Right ventricle myocardium inferior (tissue), 1 donor: ENCODE measurements at regions not wholly inside any gene's neighbourhood (a gene's known extent, or its start where the extent isn't known, plus 50 kb on each side); places are given as distances from the start of the nearest gene placed in this dataset.
"Not testable (repeated sequence)": the region's sequence is repeated elsewhere in the genome, so short reads cannot be mapped to it uniquely, and the experiment has no call there.

Experiments used
- ATAC-seq: fragments of 200-7000 bp; cut with Tn5 transposase; one replicate; pipeline ENCODE4 v1.9.1; 2020; ENCODE audit warnings: mild to moderate bottlenecking, moderate library complexity
- DNase-seq: peaks from one replicate; pipeline ENCODE4 v3.0.0; 2021; ENCODE audit errors: missing footprints
- intact Hi-C: fragments of 100-400 bp; cut with DNase I; formaldehyde crosslinking; loops from one replicate; pipeline ENCODE4 v1.11.0; 2022
- donor health status: DM: no; HTN: yes; CAD: no; lungs with severe emphysema.

DNA sequence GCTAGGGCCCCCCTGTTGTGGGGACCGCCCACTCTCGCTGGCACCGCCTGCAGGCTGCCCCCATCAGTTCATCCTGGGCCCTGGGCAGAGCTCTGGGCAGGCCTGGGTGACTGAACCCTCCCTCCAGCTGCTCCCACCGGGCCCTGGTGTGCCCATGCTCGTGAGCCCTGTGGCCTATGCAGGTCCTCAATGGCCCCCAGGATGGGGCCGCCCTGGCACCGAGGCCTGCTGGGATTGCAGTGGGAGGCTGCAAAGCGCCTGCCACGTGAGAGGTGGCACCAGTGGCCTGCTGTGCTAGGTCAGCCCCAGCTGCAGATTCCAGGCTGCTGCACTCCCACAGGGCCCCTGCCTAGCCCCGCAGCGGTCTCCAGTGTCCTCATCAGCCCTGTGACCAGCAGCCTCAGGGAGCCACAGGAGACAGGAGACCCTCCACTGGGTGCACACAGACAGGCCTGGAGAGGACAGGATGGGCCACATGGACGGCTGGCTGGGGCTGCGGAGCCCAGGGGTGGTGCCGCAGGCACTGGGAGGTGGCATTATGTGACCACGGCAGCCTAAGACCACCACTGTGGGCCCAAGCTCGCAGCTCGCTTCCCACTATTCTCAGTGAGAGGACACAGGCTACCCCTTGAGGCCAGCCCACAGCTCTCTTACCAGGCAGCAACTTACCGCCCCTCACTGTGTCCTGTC lies 199.4 kb downstream of the BCR start:
- ATAC-seq, DNase-seq: not testable (repeated sequence)
- intact Hi-C loops = loop anchor here (10.0 kb wide), 1 partner anchor 65 kb away; no protein-coding TSS in a partner anchor

DNA sequence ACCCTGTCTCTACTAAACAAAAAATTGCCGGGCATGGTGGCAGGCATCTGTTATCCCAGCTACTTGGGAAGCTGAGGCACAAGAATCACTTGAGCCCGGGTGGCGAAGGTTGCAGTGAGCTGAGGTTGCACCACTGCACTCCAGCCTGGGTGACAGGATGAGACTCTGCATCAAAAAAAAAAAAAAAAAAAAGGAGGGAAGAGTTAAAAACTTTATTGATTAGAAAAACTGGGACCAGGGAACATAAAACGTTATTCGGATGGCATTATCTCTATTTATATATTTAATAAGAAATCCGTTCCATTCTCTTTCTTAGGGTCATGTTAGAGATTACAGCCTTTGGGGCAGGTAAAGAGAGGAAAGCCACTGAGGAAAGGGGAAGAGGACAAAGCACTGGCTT lies 197.5 kb downstream of the BCR start:
- DNase-seq (no peak), ATAC-seq (no peak)
- intact Hi-C loops = no loop called here

DNA sequence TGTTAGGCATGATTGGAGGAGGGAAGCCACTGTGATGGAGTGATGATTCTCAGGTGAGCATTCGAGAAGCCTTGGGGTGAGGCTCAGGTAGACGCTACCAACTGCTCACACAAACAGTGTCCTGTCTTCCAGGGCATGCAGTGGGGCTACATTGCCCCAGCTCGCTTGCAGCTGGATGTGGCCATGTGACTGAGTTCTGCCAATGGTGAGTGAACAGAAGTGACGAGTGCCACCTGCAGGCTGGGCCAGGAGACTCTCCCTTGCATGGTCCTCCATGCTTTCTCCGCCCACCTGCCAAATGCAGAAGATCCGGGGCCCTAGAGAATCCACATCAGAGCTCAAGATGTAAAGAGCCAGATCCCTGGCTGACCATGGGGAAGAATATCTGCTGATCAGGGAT lies 195.9 kb downstream of the BCR start:
- ATAC-seq = no peak
- no peak for DNase-seq
- intact Hi-C loops = no loop called here

DNA sequence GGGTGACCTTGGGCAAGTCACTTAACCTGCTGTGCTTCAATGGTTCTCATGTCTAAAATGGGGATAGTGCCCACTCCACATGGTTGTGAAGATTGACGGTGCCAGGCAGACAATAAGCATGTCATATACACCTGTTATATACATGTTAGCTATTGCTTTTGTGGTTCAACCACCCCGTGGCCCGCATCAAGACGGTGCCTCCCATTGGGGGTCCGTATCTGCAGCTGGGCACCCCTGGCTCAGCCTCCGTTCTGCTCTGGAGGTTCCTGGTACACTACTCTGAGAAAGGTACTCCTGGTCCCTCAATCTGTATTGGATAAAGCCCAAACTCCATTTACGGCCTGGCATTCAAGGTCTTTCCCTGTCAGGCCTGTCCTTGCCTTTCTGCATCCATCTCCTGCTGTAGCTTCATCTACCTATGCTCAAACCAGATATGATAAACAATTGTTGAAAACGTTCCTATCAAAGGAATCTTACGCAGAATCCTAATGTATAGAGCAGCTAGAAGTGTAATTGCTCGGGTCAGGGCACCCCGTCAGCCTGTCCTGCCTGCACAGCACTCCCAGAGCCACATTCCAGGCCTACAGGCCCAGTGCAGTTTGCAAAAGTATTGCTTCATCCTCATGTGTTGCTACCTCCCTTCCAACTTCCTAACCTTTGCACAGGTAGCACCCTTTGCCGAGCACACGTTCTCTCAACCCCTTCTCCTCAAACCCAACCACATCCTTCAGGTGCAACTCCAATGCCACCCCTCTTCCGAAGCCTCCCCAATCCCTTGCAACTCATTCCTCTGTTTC lies 194.9 kb downstream of the BCR start:
- no peak for DNase-seq
- intact Hi-C loops = no loop called here
- ATAC-seq = no peak

DNA sequence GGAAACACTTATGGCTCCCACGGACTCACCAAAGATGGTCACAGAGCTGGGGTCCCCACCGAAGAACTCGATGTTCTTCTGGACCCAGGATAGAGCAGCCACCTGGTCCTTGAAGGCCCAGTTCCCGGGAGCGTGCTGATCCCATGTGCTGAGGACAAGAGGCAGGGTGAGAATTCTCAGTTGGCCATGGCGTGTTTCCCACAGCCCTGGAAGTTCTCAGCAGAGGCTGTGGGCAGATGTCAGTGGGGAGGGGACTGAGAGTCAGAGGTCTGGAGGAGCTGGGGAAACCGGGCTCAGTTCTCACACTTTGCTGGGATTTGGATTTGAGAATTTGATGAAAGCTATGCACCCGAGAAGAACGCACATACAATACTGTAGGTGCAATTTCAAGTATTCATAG lies 193.3 kb downstream of the BCR start:
- intact Hi-C loops = no loop called here
- DNase-seq (no peak), ATAC-seq (no peak)

DNA sequence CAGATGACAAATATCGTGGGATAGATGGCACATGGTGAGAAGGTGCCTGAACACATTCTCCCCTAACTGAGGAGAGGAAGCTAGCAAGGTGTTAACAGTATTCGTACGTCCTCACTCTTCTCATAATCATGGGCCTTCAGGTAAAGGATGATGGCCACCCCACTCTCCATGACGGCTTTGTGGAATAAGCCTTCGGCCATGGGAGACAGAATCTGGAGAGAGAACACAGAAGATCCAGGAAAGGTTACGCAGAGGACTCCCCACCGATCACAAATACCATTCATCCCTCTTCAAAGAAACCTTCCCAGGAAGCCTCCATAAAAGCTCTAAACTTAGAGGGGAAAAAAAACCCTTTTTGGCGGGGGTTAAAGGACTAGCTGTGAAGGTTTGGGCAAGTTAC lies 189.9 kb downstream of the BCR start:
- DNase-seq (no peak), ATAC-seq (no peak)
- intact Hi-C loops = no loop called here

DNA sequence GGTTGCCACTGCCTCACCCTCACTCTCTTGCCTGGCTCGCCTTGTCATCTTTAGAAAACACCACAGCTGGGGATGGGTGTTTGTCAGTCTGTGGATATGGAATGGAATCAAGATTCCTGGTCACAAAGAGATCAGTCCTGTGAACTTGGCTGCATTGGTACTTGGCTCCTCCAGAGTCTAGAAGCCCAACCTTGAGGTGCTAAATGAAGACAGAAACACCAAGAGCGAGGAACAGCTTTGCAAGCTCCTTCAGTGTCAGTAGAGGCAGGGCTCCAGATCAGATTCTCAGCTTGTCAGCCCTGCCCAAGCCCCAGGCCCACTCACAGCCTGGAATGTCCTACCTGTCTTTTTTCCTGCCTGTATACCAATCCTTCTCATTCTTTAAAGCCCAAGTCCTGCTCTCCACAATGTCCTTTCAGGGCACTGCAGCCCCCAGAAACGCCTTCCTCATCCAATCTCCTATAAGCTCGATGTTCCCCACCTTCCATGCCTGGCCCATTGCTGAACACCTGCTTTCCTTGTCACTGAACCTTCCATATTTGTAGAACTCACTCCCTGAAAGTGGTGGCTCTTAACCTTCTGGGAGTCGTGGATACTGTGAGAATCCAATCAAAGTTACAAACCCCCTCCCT lies 188.9 kb downstream of the BCR start:
- no peak for DNase-seq
- ATAC-seq = no peak
- intact Hi-C loops = no loop called here
